Occipital lobe (tissue), 1 donor: ENCODE measurements at regions not wholly inside any gene's neighbourhood (a gene's known extent, or its start where the extent isn't known, plus 50 kb on each side); places are given as distances from the start of the nearest gene placed in this dataset.

Experiments used
- DNase-seq: peaks from one replicate; lab custom pipeline; 2025; lab: John Stamatoyannopoulos, UW

GRCh38 chr13:89869312-89869711 lies 1478.2 kb upstream of the MIR17HG start:
- no peak for DNase-seq

GRCh38 chr13:89878904-89879303 lies 1468.6 kb upstream of the MIR17HG start:
- no peak for DNase-seq

GRCh38 chr13:89880201-89880600 lies 1467.3 kb upstream of the MIR17HG start:
- no peak for DNase-seq

- DNase-seq: no peak
Measured at GRCh38 chr13:89883893-89884448, 1463.5 kb upstream of the MIR17HG start.

- no peak for DNase-seq
Measured at GRCh38 chr13:89890806-89891205, 1456.7 kb upstream of the MIR17HG start.

GRCh38 chr13:89891416-89891815 lies 1456.1 kb upstream of the MIR17HG start:
- DNase-seq: no peak

GRCh38 chr13:89897681-89898080 lies 1449.8 kb upstream of the MIR17HG start:
- no peak for DNase-seq

- DNase-seq: no peak
Measured at GRCh38 chr13:89899302-89900103, 1448.0 kb upstream of the MIR17HG start.

GRCh38 chr13:89900104-89900765 lies 1447.3 kb upstream of the MIR17HG start:
- DNase-seq: no peak

- no peak for DNase-seq
Measured at GRCh38 chr13:89902223-89902622, 1445.3 kb upstream of the MIR17HG start.

- no peak for DNase-seq
Measured at GRCh38 chr13:89903115-89903514, 1444.4 kb upstream of the MIR17HG start.

GRCh38 chr13:89910166-89910565 lies 1437.3 kb upstream of the MIR17HG start:
- DNase-seq: no peak

GRCh38 chr13:89916551-89916950 lies 1430.9 kb upstream of the MIR17HG start:
- DNase-seq: no peak

- DNase-seq: no peak
Measured at GRCh38 chr13:89920461-89920860, 1427.0 kb upstream of the MIR17HG start.

- no peak for DNase-seq
Measured at GRCh38 chr13:89923052-89923451, 1424.4 kb upstream of the MIR17HG start.

- no peak for DNase-seq
Measured at GRCh38 chr13:89923736-89924135, 1423.8 kb upstream of the MIR17HG start.

GRCh38 chr13:89925107-89925506 lies 1422.4 kb upstream of the MIR17HG start:
- DNase-seq: no peak

GRCh38 chr13:89930861-89931260 lies 1416.6 kb upstream of the MIR17HG start:
- no peak for DNase-seq

GRCh38 chr13:89932902-89933301 lies 1414.6 kb upstream of the MIR17HG start:
- DNase-seq: no peak

- no peak for DNase-seq
Measured at GRCh38 chr13:89936256-89936655, 1411.2 kb upstream of the MIR17HG start.

GRCh38 chr13:89937420-89937819 lies 1410.1 kb upstream of the MIR17HG start:
- DNase-seq: no peak

GRCh38 chr13:89940383-89940782 lies 1407.1 kb upstream of the MIR17HG start:
- no peak for DNase-seq

- no peak for DNase-seq
Measured at GRCh38 chr13:89943139-89943538, 1404.3 kb upstream of the MIR17HG start.
